HCT116 (cell line): ENCODE measurements at regions not wholly inside any gene's neighbourhood (a gene's known extent, or its start where the extent isn't known, plus 50 kb on each side); places are given as distances from the start of the nearest gene placed in this dataset.

Experiments used
- ATAC-seq: fragments of 200-7000 bp; cut with Tn5 transposase; 2 replicates; pipeline ENCODE4 v1.9.1; 2020; ENCODE audit warnings: mild to moderate bottlenecking, moderate library complexity
- BruUV-seq: library from RNA; stranded (reverse); fragments of 400-500 nt; replicated peaks from 2 replicates; lab custom pipeline; 2021; lab: Mats Ljungman, UMichigan
- CTCF ChIA-PET: fragments of 300-600 bp; sonication (Branson Sonifier 250); formaldehyde crosslinking; loops from one replicate; lab custom pipeline; 2021; ENCODE audit warnings: antibody characterized with exemption; lab: Charles Lee
- POLR2A ChIA-PET: fragments of 300-600, 350-600 bp; sonication (Branson Sonifier 250); formaldehyde crosslinking; loops from one replicate; lab custom pipeline; 2021; ENCODE audit warnings: antibody characterized with exemption; lab: Charles Lee
- RAD21 ChIA-PET, 2 experiments: fragments of 300-600 bp; sonication (Branson Sonifier 250); formaldehyde crosslinking; loops; one replicate each; lab custom pipeline; 2023; ENCODE audit warnings: low total read pairs in 2 of 2; ENCODE audit not compliant: uncharacterized antibody in 2 of 2, unreplicated experiment in 2 of 2, low non-redundant PET in 1 of 2; lab: Charles Lee
- DNase-seq: peaks from one replicate; pipeline ENCODE4 v3.0.0-alpha.2; 2010; ENCODE audit warnings: low read depth, low spot score
- H2AFZ ChIP-seq: fragments of 200-600 bp; shearing (Covaris generic), sonication (generic); 2 replicates; pipeline ENCODE4 v1.6.1; 2017; ENCODE audit warnings: low read depth, mixed run types, mixed read lengths, antibody characterized with exemption, low read length; ENCODE audit not compliant: poor library complexity, severe bottlenecking
- H3K27ac ChIP-seq: 2 replicates; pipeline ENCODE4 v1.5.1; 2012; ENCODE audit warnings: low read depth, low read length
- H3K27me3 ChIP-seq: fragments of 200-600 bp; sonication (generic); 2 replicates; pipeline ENCODE4 v1.6.1; 2016; ENCODE audit warnings: mixed run types, low read length, mixed read lengths; ENCODE audit not compliant: insufficient read depth
- H3K36me3 ChIP-seq, 2 experiments: fragments of 200-500 bp in 1 of 2; fragments of 200-600 bp in 1 of 2; sonication (Bioruptor generic) in 1 of 2; sonication (generic) in 1 of 2; 2 replicates each; pipeline versions ENCODE4 v1.5.1 to v1.6.1; 2014 to 2016; ENCODE audit warnings: low read length in 2 of 2, inconsistent platforms in 1 of 2, mixed read lengths in 1 of 2, mixed run types in 1 of 2; ENCODE audit not compliant: insufficient read depth in 2 of 2, control insufficient read depth in 1 of 2
- H3K4me1 ChIP-seq, 2 experiments: fragments of 200-600 bp in 1 of 2; sonication (generic) in 1 of 2; 2 replicates each; pipeline versions ENCODE4 v1.5.1 to v1.6.1; 2012 to 2017; ENCODE audit warnings: low read length in 2 of 2, inconsistent platforms in 1 of 2, mild to moderate bottlenecking in 1 of 2, mixed read lengths in 1 of 2, mixed run types in 1 of 2, moderate library complexity in 1 of 2; ENCODE audit not compliant: insufficient read depth in 2 of 2, control insufficient read depth in 1 of 2
- H3K4me2 ChIP-seq: fragments of 200-600 bp; sonication (generic); 2 replicates; pipeline ENCODE4 v1.6.1; 2017; ENCODE audit warnings: mixed run types, low read length, mixed read lengths
- H3K4me3 ChIP-seq, 2 experiments: fragments of 200-600 bp in 1 of 2; sonication (generic) in 1 of 2; replicated peaks in 1 of 2; 2 replicates each; pipeline ENCODE4 v1.5.1; 2011 to 2016; ENCODE audit warnings: low read length in 2 of 2, control low read depth in 1 of 2, low read depth in 1 of 2, mild to moderate bottlenecking in 1 of 2, mixed read lengths in 1 of 2, mixed run types in 1 of 2
- H3K79me2 ChIP-seq: fragments of 200-600 bp; sonication (generic); 2 replicates; pipeline ENCODE4 v1.6.1; 2017; ENCODE audit warnings: mild to moderate bottlenecking, mixed run types, low read length, moderate library complexity, mixed read lengths; ENCODE audit not compliant: insufficient read depth
- H3K9ac ChIP-seq: fragments of 200-600 bp; sonication (generic); 2 replicates; pipeline ENCODE4 v1.6.1; 2016; ENCODE audit warnings: low read length, mixed read lengths
- H3K9me2 ChIP-seq: fragments of 200-600 bp; sonication (generic), shearing (Covaris generic); 2 replicates; pipeline ENCODE4 v1.6.1; 2017; ENCODE audit warnings: mixed run types, mild to moderate bottlenecking, moderate library complexity; ENCODE audit not compliant: insufficient read depth
- H3K9me3 ChIP-seq, 2 experiments: fragments of 200-500 bp in 1 of 2; fragments of 200-600 bp in 1 of 2; sonication (Bioruptor generic) in 1 of 2; sonication (generic) in 1 of 2; 2 replicates each; pipeline ENCODE4 v1.6.1; 2014 to 2017; ENCODE audit warnings: low read length in 2 of 2, mixed read lengths in 2 of 2, inconsistent platforms in 1 of 2, low read depth in 1 of 2, mild to moderate bottlenecking in 1 of 2, mixed run types in 1 of 2, moderate library complexity in 1 of 2; ENCODE audit not compliant: control insufficient read depth in 1 of 2, insufficient read depth in 1 of 2
- H4K20me1 ChIP-seq: fragments of 200-600 bp; sonication (generic), shearing (Covaris generic); 2 replicates; pipeline ENCODE4 v1.6.1; 2017; ENCODE audit warnings: mixed run types, mild to moderate bottlenecking, moderate library complexity; ENCODE audit not compliant: insufficient read depth
- ATF3 ChIP-seq: IDR thresholded peaks from 2 replicates; pipeline ENCODE4 v1.6.1; 2012
- CBX3 ChIP-seq: IDR thresholded peaks from 2 replicates; pipeline ENCODE4 v1.6.1; 2012; ENCODE audit warnings: low read depth
- EGR1 ChIP-seq: IDR thresholded peaks from 2 replicates; pipeline ENCODE4 v1.6.1; 2012; ENCODE audit warnings: low read depth
- MAX ChIP-seq: IDR thresholded peaks from 2 replicates; pipeline ENCODE4 v1.6.1; 2012
- SP1 ChIP-seq: IDR thresholded peaks from 2 replicates; pipeline ENCODE4 v1.6.1; 2012; ENCODE audit warnings: low read depth
- TCF7L2 ChIP-seq: IDR thresholded peaks from 2 replicates; pipeline ENCODE4 v1.7.0; 2011; ENCODE audit warnings: borderline replicate concordance, inconsistent platforms; ENCODE audit not compliant: insufficient read depth, insufficient read length; ENCODE audit errors: extremely low read depth
- YY1 ChIP-seq: IDR thresholded peaks from 2 replicates; pipeline ENCODE4 v1.6.1; 2011; ENCODE audit warnings: low read length, low read depth, moderate library complexity, mild to moderate bottlenecking; ENCODE audit not compliant: insufficient replicate concordance; ENCODE audit errors: extremely low read depth
- ZBTB33 ChIP-seq: IDR thresholded peaks from 2 replicates; pipeline ENCODE4 v1.6.1; 2011; ENCODE audit warnings: mild to moderate bottlenecking, low read length, moderate library complexity; ENCODE audit not compliant: insufficient replicate concordance; ENCODE audit errors: extremely low read depth
- ZFX ChIP-seq: fragments of 450-650 bp; IDR thresholded peaks from 2 replicates; pipeline ENCODE4 v1.6.1; 2017
- intact Hi-C: fragments of 100-400 bp; cut with micrococcal nuclease; formaldehyde crosslinking; loops from 2 replicates; pipeline ENCODE4 v1.10.0; 2022

- DNase-seq = no peak
- Histone ChIP-seq H3K27me3 (peaks cover 45% of the 10 kb centered on the region), H3K36me3 (no peaks in the 10 kb centered on the region), H3K4me3 (no peak overlapping the region), H3K9me3 (no peaks in the 10 kb centered on the region), H3K4me1 (no peaks in the 10 kb centered on the region), H3K79me2 (no peaks in the 10 kb centered on the region), H4K20me1 (no peaks in the 10 kb centered on the region), H3K4me2 (no peak overlapping the region), H3K9ac (no peak overlapping the region), H3K27ac (no peak overlapping the region), H2AFZ (no peak overlapping the region)
- no peak for ATAC-seq
- intact Hi-C loops = no loop called here
- BruUV-seq = no TSS peak
- ChIA-PET CTCF (no interaction called here), POLR2A (no interaction called here), RAD21 (no interaction called here)
- no peak for TF ChIP-seq EGR1
- no peak for TF ChIP-seq ZFX
- TF ChIP-seq ATF3 = no peak
- TF ChIP-seq CBX3 = no peak
- no peak for TF ChIP-seq TCF7L2
- no peak for TF ChIP-seq ZBTB33
- no peak for TF ChIP-seq SP1
- no peak for TF ChIP-seq YY1
- no peak for TF ChIP-seq MAX
- TF ChIP-seq, all 23 proteins: peak for 0
- H3K9me2 ChIP-seq = no peaks in the 10 kb centered on the region
Measured at GRCh38 chr2:177030451-177031105, 182.0 kb upstream of the HNRNPA3 start.
